ENCODE measurements at regions not wholly inside any gene's neighbourhood (a gene's known extent, or its start where the extent isn't known, plus 50 kb on each side); places are given as distances from the start of the nearest gene placed in this dataset.

DNA sequence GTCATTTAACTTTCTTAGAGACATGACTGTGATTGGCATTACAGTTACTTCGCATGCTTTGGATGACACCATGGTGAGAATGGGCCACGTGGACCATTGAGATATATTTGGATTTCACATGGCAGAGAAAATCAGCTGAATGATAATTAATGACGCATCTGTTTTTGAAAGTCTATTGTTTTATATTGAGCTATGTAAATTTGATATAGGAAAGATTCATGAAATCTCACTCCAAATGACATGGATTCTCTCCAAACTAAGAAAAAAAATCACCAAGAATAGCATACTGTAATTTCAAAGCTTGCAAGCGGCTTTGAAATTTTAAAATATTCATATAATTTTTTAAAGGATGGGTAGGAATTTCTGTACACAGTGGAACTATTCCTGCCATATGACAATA, 163.7 kb downstream of the SH3BP4 start:
- TF ChIP-seq, protein P1, sequence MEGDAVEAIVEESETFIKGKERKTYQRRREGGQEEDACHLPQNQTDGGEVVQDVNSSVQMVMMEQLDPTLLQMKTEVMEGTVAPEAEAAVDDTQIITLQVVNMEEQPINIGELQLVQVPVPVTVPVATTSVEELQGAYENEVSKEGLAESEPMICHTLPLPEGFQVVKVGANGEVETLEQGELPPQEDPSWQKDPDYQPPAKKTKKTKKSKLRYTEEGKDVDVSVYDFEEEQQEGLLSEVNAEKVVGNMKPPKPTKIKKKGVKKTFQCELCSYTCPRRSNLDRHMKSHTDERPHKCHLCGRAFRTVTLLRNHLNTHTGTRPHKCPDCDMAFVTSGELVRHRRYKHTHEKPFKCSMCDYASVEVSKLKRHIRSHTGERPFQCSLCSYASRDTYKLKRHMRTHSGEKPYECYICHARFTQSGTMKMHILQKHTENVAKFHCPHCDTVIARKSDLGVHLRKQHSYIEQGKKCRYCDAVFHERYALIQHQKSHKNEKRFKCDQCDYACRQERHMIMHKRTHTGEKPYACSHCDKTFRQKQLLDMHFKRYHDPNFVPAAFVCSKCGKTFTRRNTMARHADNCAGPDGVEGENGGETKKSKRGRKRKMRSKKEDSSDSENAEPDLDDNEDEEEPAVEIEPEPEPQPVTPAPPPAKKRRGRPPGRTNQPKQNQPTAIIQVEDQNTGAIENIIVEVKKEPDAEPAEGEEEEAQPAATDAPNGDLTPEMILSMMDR (IDR thresholded peaks at IDR 0.05; ENCODE audit: borderline replicate concordance, insufficient read depth, low read depth, low read length), result no peak
- H3K4me3 ChIP-seq (ENCODE audit: low read depth, low read length), result no peak overlapping the region

DNA sequence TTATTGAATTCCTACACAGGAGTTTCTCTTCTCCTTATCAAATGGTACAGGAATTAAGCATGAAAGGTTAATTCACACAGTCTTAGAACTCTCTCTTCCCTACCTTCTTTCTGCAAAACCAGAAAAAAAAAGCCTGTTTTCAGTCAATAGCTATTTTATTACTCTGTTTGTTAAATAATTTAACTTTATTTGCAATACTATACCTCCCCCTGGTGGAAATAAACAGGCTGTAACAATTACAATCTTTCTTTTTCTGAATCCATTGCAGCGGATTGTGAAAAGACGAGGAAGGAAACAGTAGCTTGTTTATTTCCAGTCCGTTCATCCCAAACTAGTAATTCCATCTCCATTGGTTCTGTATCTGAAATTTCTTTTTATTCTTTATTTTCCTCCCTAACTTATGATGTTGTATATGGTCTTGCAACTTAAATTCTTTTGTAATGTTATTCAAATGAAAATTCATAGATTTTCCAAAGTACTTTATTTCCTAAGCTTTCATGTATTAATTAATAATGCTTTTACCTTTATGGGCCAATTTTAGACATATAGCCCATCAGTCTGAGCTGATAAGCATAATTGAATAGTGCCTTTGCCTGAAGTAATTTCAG, 165.2 kb downstream of the SH3BP4 start:
- no peak overlapping the region for H3K4me3 ChIP-seq (ENCODE audit: low read depth, low read length)
- TF ChIP-seq, protein P1 (IDR thresholded peaks at IDR 0.05; ENCODE audit: borderline replicate concordance, insufficient read depth, low read depth, low read length), result no peak; the same call in 1 of the 2 replicates

DNA sequence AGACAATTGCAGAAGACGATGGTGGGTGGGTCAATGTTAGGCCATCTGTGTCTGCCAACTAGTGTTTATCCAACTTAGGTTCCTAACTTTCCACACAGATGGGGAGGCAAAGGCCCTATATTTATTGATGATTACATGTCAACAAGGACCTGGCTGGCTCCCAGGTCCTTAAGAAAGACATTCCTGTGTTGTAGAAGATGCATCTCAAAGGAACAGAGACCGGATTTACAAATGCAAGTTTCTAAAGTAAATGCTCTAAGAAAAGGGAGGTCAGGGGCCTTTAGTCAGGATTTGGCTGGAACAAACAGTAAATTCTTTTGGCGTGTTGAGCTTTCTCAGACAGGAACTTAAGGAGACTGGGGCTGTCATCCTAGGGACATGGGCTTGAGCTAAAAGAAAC, 175.0 kb downstream of the SH3BP4 start:
- H3K4me3 ChIP-seq (ENCODE audit: low read depth, low read length), result no peak overlapping the region
- TF ChIP-seq, protein P1 (IDR thresholded peaks at IDR 0.05; ENCODE audit: borderline replicate concordance, insufficient read depth, low read depth, low read length), result no peak

DNA sequence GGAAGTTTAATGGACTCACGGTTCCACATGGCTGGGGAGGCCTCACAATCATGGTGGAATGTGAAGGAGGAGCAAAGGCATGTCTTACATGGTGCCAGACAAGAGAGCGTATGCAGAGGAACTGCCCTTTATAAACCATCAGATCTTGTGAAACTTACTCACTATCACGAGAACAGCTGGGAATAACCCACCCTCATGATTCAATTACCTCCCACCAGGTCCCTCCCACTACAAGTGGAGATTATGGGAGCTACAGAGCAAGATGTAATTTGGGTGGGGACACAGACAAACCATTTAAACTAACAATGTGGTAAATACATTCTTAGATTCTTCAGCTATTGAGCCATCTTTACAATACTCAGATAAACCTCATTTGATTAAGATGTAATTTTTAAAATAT, 176.1 kb downstream of the SH3BP4 start:
- TF ChIP-seq, protein P1 (IDR thresholded peaks at IDR 0.05; ENCODE audit: borderline replicate concordance, insufficient read depth, low read depth, low read length), result no peak
- H3K4me3 ChIP-seq (ENCODE audit: low read depth, low read length), result no peak overlapping the region

DNA sequence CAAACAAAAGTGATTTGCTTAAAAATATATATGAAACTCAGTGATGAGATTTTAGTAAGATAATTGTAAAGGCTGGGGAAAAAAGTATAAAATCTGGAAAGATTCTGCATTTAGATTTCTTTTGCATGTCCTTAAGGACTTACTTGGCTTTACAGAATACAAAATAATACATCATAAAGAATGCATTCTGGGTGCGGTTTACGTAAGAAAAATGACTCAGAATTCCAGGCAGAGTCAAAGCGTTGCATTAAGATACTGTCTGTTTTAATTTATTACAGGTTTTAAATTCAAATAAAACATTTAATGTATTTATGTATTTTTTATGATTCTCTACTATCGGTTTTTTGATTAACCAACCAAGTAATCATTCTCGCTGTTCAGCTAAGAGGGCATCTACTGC, 178.0 kb downstream of the SH3BP4 start:
- H3K4me3 ChIP-seq (ENCODE audit: low read depth, low read length), result no peak overlapping the region
- TF ChIP-seq, protein P1 (IDR thresholded peaks at IDR 0.05; ENCODE audit: borderline replicate concordance, insufficient read depth, low read depth, low read length), result no peak

DNA sequence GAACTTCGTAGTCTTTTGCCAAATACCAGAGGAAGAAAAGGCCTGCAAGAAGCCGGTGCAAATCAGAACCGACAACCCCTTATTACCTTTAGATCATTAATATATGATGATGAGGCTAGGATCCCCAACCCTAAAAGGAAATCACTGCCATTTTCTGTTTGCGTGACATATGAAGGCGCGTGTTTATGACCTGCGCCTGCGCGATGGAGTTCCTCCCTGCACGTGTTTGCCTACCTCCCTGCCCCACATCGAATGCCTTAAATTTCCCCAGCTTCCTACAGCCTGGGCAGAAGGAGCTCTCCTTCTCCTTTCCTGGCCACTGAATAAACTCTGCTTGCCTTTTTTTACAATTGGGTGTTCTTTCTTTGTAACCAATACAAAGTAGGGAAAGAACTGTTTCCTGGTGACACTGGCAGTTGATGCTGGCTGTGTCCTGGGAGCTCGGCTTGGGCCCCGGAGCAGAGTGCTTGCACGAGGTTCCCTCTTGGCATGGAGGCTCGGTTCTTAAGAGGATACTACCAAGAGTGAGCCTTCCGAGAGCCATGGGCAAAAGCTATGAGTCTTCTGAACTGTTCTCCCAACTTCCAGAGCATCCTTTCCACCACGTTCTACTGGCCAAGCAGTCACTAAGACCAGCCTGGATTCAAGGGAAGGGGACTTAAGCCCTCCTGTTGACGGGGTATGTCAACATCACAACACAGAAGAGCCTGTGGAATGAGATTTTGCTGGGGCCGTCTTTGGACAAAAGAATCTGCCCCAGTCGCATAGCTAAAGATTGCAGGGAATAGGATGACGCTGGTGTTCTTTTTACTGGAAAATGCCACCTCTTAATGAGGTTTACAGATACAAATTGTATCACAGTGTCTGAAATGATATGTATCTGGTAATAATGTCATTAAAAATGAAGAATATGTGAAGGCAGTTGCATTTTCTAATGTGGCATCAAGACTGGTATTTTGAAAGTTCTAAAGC, 179.8 kb downstream of the SH3BP4 start:
- no peak overlapping the region for H3K4me3 ChIP-seq (ENCODE audit: low read depth, low read length)
- TF ChIP-seq, protein P1 (IDR thresholded peaks at IDR 0.05; ENCODE audit: borderline replicate concordance, insufficient read depth, low read depth, low read length), result no peak
